Activated CD8-positive, alpha-beta memory T cell treated with anti-CD3 and anti-CD28 coated beads, Interleukin-2, amount 50 U/mL, for 24 hours (primary cell): ENCODE measurements at regions not wholly inside any gene's neighbourhood (a gene's known extent, or its start where the extent isn't known, plus 50 kb on each side); places are given as distances from the start of the nearest gene placed in this dataset.

Experiments
- DNase-seq: peaks from one replicate; pipeline ENCODE4 v3.0.0-alpha.2; 2020; ENCODE audit errors: extremely low read depth

DNA sequence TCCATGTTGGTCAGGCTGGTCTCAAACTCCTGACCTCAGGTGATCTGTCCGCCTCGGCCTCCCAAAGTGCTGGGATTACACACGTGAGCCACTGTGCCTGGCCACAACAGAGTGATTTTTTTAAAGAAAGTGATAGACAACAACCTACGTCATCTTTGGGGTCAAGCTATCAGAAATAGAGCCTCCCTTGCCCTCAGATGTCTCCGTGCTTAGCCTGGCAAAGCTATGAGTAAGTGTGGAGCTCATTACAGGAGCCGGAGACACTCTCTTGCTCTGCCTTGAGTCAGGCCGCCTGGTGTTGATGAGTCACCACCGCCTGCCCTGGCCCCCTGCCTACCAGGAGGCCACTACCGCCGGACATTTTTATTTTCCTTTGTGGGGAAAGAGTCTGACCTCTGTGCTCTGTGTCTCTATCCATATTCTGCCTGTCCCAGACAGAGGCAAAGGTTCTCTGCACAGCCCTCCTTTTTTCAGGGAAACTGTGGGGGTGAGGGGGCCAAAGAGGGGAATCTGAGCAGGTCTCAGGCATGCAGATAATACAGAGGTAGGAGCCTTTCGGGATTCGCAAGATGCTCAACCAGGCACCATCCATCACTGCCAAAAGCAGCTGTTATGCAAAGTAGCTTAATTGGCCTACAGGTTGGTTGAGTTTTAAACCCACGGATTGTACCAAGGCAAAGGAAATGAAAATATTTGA lies 123.7 kb upstream of the CPEB4 start:
- DNase-seq, result no peak

DNA sequence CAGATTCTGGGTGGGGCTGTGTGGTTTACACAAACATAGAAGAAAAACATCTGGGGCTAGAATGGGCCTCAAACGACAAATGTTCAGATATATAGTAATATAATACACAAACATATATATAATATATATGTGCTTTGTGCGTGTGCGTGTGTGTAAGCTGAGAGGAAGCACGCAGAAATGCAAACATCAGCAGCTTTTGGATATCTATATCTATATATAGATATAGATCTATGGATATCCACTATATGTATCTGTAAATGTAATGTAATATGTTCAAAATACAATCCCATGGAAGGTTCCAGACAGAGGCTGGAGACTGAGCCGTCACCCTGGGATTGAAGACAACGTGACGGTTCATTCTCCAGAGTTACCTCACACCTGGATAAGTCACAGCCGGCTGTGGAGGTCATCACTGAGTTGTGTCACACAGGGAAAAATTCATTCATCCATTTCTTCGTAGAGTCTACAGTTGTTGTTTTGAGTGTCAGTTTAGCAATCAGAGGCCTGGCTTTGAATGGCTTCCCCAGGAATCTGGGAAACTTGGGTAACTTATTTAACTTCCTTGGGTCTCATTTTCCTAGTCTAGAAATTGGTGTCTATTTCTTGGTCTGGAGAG lies 123.0 kb upstream of the CPEB4 start:
- DNase-seq, result no peak

DNA sequence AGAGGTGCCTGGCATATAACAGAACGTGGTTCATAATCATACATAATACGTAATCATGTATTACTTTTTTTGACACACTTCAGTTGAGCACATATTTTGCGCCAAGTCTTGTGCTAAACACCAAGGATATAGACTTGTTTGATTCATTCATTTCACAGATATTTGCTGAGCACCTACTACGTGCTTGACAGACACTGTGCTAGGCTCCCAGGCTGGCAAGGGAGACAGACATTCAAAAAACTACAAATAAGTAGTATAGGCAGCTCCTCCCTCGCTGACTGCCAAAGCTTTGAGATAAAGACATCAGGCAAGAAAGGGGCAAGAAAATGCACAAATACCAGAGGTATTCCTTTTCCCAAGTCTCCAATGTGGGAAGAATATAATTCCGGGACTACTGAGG lies 122.5 kb upstream of the CPEB4 start:
- DNase-seq, result no peak

DNA sequence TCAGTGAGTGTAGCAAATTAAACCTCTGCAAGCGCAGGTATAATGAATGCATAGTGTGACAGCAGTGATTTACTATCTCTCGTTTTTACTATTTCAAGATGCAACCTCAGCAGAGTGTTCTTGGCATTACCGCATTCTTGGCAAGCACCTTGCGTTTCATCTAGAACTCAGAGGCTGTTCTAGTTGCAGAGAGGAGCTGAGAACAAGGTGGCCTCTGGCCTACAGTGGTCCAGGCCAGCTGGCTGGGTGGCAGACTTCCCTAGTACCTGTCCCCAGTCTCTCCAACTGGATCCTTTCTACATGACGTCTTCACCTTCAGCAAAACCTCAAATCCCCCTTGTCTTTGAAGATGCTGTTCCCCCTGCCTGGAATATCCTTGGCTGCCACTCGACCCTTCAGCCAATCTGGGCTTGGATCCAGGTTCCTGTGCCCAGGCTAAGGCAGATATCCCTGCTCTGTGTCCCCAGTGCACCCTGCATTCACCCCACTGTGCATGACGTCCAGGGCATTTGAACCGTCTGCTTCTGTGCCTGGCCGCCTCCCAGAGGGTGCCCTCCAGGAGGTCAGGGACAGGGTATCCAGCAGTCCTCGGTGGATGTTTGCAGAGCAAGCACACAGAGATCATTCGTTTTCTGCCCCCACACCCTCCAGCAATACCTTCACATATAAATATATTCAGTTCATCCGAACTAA lies 120.4 kb upstream of the CPEB4 start:
- DNase-seq, result no peak

DNA sequence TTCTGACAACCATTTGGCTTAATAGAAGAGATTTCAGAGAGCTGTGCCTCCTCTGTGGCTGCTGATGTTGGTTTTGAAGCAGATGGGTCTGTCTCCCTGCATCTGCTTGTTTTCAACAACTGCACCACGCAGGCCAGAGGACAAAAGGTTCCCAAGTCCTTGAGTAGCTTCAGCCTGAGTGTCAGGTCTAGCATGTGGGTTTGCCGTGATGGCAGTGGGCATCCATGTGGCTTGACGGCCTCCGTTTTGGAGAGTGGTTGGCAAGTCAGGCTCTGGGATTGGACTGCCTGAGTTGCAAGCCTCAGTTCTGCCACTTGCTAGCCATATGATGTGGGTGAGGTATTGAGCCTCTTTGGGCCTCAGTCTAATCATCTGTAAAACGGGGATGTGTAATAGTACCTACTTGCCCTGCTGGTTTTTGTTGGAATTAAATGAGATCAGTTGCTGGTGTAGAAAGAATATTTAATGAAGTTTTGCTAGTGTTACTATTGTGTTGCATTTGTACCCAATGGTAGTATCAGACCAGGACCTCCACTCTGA lies 119.8 kb upstream of the CPEB4 start:
- DNase-seq, result no peak

DNA sequence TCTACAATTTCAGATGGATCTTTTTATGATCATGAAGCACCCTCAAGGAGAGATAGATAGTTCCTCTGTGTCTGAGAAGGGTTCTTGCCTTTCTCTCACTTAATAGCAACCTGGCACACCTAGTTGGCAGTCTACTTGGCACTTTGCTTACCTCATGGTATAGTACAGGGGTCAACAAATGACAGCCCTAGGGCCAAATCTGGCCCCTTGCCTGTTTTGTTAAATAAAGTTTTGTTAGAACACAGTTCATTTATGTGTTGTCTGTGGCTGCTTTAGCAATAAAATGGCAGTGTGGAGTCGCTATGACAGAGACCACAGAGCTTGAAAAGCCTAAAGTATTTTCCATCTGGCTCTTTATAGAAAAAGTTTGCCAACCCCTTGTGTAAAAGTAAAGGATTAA lies 119.3 kb upstream of the CPEB4 start:
- DNase-seq, result no peak

DNA sequence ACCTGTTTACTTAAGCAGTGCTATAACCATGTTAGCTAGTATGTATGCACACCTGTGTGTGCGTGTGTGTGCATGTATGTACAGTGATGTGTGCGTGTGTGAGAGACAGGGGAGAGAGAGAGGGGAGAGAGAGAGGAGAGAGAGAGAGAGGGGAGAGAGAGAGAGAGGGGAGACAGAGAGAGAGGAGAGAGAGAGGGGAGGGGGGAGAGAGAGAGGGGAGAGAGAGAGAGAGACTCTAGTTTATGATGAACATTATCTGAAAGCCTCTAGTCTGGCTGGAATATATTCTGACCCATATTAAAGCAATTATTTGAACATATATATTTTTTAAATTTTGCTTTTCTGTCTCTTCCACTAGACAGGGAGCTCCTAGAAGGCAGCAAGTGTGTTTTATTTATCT lies 117.5 kb upstream of the CPEB4 start:
- DNase-seq, result no peak

DNA sequence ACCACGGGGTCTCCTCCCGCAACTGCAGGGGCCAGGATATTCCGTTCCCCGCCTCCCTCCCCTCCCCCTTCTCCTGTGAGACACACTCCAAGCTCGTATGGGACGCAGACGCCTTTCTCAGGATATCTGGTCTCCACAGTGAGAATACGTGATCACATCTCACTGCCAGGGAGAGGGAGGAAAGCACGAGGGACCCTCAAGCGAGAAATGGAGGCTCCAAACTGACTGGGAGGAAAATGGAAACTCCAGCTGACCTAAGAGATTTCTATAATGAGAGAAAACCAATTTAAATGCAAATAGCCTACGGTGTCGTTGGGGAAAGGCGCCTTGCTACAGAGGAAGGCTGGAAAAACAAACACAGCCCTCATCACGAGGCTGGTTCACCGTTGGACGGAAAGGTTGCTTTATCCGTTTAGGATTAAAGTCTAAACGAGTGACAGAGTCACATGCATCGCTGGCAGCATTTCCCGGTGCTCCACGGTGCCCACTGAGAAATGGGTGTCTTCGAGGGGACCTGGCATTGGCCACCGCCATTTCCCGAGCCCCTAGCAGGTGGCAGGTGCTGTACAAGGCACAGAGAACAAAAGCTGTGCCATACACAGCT lies 116.9 kb upstream of the CPEB4 start:
- no peak for DNase-seq

DNA sequence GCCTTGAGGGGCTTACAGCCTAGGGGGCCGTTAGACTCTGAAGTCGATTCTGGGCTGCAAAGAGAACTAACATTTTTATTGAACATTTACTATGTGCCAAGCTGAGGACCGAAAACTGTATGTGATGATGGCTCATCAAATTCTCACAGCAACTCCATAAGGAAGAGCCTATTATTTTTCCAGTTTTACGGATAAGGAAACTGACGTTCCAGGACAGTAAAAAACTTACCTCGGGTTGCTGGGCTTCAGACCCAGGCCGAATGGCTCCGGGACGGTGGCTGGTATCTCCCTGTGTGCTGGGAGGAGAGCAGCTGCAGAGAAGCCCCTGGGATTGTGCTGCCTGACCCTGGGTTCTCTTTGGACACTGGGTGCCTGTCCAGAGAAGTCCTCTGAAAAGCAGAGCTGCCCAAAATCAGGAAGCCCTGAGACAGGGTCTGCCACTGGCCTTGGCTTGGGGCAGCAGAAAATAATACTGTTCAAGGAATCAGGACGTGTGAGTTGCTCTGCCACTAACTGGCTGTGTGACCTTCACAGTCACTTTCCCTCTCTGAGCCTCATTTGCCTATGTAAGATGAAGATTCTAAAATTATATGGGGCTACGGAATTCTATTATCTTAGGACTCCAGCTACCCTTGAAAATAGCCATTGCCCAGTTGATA lies 116.3 kb upstream of the CPEB4 start:
- no peak for DNase-seq

DNA sequence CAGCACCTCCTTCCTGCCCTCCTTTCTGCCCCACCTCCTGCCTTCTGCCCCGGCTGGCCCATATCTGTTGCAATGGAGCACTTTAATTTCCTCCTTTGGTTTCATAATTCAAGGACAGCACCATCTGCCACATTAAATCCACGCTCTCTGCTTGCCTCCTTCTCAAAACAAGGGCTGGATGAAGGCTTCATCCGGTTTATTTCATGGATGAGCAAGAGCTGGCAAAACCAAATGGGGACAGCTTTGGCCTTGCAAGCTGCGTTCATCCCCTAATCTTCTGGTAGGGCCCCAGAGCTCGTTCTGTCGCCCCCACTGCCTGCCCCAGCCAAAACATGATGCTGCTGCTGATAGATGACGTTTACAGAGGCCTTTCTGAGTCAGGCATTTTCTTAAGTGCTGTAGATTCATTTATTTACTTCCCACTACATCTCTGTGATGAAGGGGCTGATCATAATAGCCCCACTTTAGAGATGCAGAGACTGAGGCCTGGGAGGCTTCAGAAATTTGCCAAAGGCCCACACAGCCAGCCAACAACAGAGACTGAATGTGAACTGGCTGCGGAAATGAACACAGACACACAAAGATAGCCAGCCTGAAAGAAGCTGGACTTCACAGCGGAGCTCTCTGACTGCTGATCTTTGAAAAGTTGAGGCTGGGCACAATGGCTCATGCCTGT lies 115.6 kb upstream of the CPEB4 start:
- no peak for DNase-seq

DNA sequence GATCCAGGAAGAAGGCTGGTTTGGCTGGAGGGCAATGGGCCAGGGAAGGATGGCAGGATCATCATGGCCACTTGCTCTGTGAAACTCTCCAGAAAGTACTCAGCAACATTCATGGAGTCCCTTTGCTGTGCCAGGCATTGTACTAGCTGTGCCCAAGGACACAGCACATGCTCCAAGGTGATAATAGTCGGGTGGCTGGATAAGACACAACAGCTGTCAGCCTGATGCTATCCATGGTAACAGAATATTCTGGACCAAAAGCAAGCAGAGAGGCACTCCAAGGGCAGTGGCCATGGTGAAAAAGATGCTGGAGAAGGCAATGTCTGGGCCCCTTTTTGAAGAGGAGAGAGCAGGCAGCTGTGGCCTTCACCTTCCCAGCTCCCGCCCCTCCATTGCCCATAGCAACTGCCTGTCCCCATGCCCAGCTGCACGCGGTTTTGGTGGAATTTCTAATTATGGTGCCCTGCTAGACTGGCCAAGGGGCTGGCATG lies 113.8 kb upstream of the CPEB4 start:
- DNase-seq, result no peak

DNA sequence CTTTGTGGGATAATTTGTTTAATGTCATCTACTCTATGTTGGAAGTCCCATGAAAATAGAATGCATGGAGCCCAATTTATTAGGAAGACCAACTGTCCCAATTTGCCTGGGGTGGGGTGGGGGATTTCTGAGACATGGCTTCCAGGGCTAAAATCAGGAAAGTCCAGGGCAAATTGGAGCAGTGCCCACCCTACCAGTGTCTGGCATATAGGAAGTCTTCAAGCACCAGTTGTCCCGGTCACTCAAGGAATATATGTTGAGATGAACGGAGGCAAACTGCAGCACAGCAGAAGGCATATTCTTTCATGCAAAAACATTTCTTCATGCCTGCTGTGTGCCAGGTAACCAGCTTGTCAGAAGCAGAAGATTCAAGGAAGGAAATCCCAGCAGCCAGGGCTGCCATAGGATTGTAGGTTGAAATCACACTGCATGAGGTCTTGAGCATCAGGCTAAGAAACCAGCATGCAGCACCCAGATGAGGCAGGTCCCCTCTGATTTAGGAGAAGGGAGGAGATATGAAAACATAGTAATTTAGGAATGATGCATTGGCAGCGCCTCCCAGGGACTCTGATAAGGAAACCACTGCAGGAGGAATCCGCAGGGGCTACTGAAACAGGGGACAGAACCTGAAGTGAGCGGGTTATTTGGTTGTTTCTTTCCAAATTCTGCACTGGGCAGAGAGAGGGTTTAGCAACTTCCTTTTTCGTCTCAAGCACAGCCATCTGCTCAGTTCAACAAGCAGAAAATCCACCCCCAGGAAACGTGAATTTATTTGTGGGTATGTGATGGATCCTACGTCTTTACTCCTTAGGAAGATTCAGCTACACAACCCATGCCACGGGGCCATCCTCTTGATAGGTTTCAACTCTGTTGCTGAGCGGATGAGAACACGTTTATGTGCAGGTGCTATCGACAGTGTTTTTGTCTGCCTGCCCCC lies 112.6 kb upstream of the CPEB4 start:
- no peak for DNase-seq

DNA sequence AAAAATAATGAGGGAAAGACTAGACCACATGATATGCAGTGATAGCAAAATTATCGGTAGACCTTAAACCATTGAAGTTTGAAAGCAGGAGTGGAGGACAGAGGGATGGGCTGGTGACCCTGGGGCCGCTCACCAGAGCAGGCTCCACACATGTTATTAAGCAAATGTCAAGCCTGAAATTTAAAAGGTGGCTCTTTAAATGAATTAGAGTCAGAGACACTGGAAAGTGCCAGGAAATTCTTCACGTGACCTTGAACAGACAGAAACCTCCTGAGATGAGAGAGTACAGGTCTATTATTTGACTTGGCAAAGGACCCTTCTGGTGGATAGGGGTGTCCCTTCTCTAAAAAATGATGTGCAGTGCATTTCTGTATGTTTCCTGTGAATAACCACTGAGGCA lies 111.0 kb upstream of the CPEB4 start:
- DNase-seq, result no peak

DNA sequence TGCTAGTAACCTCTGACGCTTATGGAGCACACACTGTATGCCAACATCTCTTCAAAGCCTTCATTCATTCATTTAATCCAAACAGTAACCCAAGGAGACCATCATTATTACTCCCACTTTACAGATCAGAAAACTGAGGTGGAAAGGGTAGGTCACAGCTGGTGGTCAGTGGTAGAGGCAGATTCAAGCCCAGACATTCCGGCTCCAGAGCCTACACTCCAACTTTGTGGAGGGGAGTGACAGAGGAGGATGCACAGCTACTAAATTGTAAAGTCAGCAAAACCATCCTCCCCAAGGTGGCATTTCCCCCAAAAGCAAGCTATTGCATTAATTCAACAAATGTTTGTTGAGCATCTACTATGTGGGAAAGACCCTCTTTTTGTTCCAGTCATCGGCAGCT lies 110.5 kb upstream of the CPEB4 start:
- DNase-seq, result no peak

DNA sequence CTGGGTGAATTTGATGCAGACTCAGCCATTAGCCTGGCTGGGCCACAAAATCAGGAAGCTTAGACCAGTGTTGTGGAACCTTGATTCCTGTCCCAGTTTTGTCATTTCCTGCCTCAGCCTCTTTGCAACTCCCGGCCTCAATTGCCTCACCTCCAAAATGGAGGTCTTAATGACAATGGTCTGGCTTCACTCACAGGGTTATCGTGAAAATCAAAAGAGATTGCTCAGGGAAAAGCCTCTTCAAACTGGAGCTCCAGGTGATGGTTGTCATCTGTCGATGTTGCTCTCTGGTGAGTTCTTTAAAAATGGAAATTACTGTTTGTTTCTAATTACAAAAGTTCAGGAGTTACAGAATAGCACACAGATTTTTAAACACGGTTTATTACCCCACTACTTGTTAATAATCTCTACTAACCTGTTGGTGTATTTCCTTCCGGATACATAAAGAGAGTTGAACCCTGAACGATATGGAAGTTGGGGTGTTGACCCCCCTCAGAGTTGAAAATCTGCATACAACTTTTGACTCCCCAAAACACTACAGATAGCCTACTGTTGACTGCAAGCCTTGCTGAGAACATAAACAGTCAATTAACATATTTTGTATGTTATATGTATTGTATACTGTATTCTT lies 109.9 kb upstream of the CPEB4 start:
- no peak for DNase-seq

DNA sequence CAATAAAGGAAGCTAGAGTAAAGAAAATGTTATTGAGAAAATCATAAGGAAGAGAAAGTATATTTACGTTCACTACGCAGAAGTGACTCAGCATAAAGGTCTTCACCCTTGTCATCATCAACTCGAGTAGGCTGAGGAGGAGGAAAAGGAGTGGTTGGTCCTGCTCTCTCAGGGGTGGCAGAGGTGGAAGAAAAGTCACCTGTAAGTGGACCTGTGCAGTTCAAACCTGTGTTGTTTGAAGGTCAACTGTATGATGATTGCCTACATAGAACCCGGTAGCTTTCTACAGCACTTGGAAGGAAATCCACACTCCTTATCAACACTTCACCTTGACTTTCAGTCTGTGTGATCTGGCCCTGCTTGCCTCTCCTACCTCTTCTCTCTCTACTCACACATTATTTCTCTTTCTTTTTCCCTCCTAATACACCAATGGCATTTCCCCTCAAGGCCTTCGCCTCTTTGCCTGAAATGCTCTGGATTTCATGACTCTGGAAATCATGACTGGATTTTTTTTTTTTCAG lies 109.3 kb upstream of the CPEB4 start:
- DNase-seq, result no peak

DNA sequence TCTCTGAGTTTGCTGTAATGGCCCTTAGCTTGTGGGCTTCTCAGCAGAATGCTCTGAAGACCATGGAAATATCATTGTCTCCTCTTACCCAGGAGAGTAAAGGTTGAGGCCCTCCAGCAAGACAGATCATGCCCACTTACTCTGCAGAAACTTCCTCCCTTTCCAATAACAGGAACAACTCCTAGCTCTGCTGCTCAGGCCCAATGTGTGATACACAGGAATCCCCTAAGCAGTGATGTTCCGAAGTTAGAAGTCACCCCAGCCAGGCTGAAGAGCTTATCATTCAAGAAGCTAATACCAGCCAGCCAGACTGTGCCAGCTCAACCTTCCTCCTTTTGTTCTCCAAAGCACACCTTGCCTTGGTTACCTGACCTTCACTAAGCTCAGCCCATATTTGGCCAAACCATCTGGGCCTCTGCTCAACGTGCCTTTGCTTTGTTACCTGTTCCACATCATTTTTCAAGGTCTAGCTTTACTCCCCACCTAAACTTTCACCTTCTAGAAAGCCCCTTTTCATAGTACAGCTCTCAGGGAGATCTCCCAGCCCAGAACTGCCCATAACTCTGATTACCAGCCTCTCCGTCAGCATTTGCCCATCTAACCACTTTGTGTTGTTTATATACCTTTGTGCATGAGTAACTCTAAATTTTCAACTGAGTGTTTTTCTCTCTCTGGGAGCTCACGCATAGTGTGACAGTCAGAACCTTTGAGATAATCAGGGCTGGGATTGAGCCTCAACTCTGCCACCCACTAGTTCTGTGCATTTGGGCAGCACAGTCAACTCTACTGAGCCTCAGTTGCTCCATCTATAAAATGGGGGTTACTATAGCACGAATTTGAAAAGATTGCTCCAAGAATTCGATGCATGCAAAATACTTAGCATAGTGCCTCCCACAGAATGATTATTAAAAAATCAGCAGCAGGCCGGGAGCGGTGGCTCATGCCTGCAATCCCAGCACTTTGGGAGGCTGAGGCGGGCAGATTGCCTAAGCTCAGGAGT lies 107.6 kb upstream of the CPEB4 start:
- DNase-seq, result no peak

DNA sequence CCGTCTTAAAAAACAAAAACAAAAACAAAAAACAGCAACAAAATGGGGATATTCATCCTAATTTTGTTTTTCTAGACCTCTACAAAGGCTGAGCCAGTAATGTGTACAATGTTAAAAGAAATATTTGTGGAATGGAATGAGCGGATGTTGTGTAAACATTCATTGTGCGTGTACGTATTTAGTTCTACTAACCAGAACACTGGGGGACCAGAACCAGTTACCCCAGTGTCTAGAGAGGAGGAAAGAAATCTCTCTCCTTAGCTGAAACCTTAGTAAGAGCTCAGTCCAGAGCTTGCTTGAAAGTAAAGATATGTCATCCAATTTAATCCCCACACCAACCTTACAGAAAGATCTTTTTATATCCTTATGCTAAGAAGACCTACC lies 106.7 kb upstream of the CPEB4 start:
- no peak for DNase-seq
